Right atrium auricular region (tissue), 2 donors: ENCODE measurements at regions not wholly inside any gene's neighbourhood (a gene's known extent, or its start where the extent isn't known, plus 50 kb on each side); places are given as distances from the start of the nearest gene placed in this dataset.

Source experiments
- DNase-seq: peaks from one replicate; pipeline ENCODE4 v3.0.0-alpha.2; 2019; ENCODE audit warnings: low spot score
- H3K27ac ChIP-seq, 2 donors: fragments of 200-600 bp; sonication (generic); 1 replicate in 1 of 2; 2 replicates in 1 of 2; pipeline ENCODE4 v1.5.1; 2016 to 2019
- H3K27me3 ChIP-seq, 2 donors: fragments of 200-600 bp; sonication (generic); one replicate each; pipeline versions ENCODE4 v1.5.1 to v1.6.0; 2017 to 2019
- H3K36me3 ChIP-seq: fragments of 200-600 bp; sonication (generic); one replicate; pipeline ENCODE4 v1.5.1; 2016
- H3K4me1 ChIP-seq, 2 donors: fragments of 200-600 bp; sonication (generic); one replicate each; pipeline versions ENCODE4 v1.5.1 to v1.6.0; 2017 to 2019
- H3K4me3 ChIP-seq, 2 donors: fragments of 200-600 bp; sonication (generic); 1 replicate in 1 of 2; 2 replicates in 1 of 2; pipeline ENCODE4 v1.5.1; 2017 to 2019; ENCODE audit warnings: mild to moderate bottlenecking in 1 of 2, moderate library complexity in 1 of 2
- H3K9me3 ChIP-seq, 2 donors: fragments of 200-600 bp; sonication (generic); one replicate each; pipeline ENCODE4 v1.5.1; 2019
- TF ChIP-seq, protein P1 (sequence below), 2 donors: fragments of 200-600 bp; sonication (generic); IDR thresholded peaks; one replicate each; pipeline ENCODE4 v1.5.1; 2019; ENCODE audit warnings: antibody characterized with exemption in 2 of 2

DNA sequence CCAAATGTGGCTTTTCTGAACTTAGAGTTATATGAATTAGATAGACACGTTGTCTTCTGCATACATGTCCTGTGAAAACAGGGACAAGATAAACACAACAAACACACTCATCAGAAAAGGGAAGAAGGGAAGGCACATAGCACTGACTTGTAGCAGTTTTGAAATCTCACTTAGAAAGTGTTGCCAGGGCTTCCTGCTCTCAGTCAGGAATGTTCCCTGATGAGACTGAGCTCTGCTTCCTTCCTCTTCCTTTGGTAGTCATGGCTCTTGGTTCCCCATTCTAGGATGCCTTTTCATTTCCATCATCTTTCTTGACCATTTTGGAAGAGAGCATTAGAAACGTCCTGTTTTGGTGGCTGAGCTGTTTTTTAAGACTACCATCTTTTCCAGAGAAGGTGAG lies 233.8 kb upstream of the LYZL1 start:
- TF ChIP-seq, protein P1, sequence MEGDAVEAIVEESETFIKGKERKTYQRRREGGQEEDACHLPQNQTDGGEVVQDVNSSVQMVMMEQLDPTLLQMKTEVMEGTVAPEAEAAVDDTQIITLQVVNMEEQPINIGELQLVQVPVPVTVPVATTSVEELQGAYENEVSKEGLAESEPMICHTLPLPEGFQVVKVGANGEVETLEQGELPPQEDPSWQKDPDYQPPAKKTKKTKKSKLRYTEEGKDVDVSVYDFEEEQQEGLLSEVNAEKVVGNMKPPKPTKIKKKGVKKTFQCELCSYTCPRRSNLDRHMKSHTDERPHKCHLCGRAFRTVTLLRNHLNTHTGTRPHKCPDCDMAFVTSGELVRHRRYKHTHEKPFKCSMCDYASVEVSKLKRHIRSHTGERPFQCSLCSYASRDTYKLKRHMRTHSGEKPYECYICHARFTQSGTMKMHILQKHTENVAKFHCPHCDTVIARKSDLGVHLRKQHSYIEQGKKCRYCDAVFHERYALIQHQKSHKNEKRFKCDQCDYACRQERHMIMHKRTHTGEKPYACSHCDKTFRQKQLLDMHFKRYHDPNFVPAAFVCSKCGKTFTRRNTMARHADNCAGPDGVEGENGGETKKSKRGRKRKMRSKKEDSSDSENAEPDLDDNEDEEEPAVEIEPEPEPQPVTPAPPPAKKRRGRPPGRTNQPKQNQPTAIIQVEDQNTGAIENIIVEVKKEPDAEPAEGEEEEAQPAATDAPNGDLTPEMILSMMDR (IDR thresholded peaks at IDR 0.05) = no peak
- no peak overlapping the region for H3K27ac ChIP-seq
- DNase-seq = no peak
- peaks cover 0 to 10% of the 10 kb centered on the region in 2 donors for H3K4me1 ChIP-seq
- H3K9me3 ChIP-seq = no peaks in the 10 kb centered on the region
- H3K4me3 ChIP-seq = no peak overlapping the region
- no peaks in the 10 kb centered on the region for H3K36me3 ChIP-seq
- H3K27me3 ChIP-seq = no peaks in the 10 kb centered on the region

DNA sequence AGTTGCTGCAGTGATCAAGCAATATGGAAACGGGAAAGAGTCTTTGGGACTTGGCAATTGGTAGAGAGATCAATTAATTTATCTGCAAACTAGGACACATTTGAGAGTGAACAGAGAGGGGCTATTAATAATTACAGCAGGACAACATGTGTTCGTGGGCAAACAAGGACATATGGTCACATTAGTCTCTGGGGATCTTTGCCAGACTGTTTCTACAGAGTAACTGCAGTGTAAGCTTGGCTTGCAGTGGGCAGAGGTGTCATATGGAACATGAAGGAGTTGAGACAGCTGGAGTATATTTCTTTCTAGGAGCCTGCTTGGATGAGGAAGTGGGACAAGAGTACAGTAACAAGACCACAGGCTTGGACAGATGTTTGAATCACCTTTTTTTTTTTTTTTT lies 232.1 kb upstream of the LYZL1 start:
- H3K27me3 ChIP-seq = no peaks in the 10 kb centered on the region
- H3K27ac ChIP-seq = no peak overlapping the region
- H3K4me3 ChIP-seq = no peak overlapping the region
- H3K4me1 ChIP-seq = peaks cover 0 to 10% of the 10 kb centered on the region in 2 donors
- TF ChIP-seq, protein P1 (IDR thresholded peaks at IDR 0.05) = no peak
- H3K36me3 ChIP-seq = no peaks in the 10 kb centered on the region
- no peak for DNase-seq
- H3K9me3 ChIP-seq = no peaks in the 10 kb centered on the region

DNA sequence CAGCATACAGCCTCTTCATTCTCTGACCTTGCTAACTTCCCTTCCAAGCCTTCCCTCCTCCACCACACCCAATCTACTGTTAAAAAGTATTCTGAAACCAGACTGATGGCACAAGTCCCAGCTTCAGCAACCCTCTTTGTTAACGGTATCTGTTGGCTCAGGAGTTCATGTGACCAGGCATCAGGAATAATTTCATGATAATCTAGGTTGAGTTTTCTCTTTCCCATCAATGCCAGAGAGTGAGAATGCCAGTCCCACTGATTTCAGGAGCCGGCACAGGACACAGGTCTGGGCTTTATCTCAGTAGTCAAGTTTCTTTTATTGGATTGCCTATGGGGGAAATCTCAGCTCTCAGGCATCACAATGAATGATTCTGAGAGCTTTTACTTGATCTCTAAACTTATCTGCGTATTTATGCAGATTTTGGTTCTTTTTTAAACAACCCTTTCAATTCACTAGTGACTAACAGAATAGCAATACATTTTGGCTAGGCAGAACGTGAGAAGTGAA lies 231.0 kb upstream of the LYZL1 start:
- no peak overlapping the region for H3K4me3 ChIP-seq
- TF ChIP-seq, protein P1 (IDR thresholded peaks at IDR 0.05) = no peak
- H3K9me3 ChIP-seq = no peaks in the 10 kb centered on the region
- H3K27me3 ChIP-seq = no peaks in the 10 kb centered on the region
- DNase-seq = no peak
- no peaks in the 10 kb centered on the region for H3K36me3 ChIP-seq
- H3K27ac ChIP-seq = peak overlapping the region in 1 of 2 donors; percentile 59
- peaks cover 0 to 10% of the 10 kb centered on the region in 2 donors for H3K4me1 ChIP-seq

DNA sequence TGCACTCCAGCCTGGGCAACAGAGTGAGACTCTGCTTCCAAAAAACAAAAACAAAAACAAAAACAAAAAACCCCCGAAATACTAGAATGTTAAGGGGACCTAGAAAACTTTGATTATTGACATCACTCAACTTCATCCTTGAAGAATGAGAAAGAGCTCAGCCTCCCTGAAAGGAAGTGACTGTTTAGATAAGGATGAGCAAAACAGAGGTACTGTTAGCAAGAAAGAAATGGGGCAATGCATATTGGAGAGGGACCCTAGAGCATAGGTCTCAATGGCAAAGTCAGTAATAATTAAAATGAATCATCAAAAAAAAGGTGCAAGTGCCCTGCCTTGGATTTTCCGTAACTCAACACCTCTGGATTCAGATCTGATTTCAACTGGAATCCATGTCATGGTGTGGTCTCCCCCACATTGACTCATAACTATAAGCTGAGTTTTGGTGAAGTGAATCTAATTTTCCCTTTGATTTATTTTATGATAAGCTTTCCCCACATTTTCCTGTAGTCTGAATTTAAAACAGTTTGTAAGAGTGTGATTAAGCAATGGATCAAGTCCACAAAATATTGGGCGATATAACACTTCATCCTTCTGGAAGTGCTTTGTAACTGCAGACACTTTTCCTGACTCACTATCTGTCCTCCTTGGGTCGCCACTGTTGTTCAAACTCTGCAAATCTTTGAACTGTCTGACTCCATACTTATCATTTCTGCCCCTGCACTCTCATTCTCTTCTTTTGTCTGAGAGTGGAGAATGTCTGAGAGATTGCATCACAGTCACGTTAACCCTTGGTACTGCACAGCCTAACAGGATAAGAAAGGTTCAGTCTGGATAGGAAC lies 224.8 kb upstream of the LYZL1 start:
- Histone ChIP-seq H3K4me1 (no peaks in the 10 kb centered on the region), H3K9me3 (no peaks in the 10 kb centered on the region), H3K27ac (no peak overlapping the region), H3K27me3 (no peaks in the 10 kb centered on the region), H3K36me3 (no peaks in the 10 kb centered on the region), H3K4me3 (no peak overlapping the region)
- TF ChIP-seq, protein P1 (IDR thresholded peaks at IDR 0.05) = no peak
- DNase-seq = no peak

DNA sequence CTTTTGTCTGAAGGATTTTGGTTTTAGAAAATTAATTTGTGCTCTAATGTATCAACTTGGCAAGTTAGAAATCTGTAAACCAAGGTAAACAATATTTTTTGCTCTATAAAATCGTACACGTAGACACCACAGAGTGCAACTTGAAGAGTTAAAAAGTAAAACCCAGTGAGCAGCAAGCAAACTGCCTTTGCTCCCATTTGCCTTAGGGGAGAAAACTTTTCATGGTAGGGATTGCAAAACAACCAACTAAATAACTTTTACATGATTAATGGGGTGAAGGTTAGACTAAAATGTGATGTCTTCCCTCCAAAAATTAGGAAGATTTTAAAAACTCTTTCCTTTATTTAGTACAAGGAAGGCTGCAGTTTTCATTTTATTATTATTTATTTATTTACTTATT lies 224.2 kb upstream of the LYZL1 start:
- Histone ChIP-seq H3K4me1 (no peaks in the 10 kb centered on the region), H3K4me3 (no peak overlapping the region)

More for the DNA sequence above, 224.2 kb upstream of the LYZL1 start:
- TF ChIP-seq, protein P1 (IDR thresholded peaks at IDR 0.05) = no peak
- no peaks in the 10 kb centered on the region for H3K36me3 ChIP-seq
- H3K9me3 ChIP-seq = no peaks in the 10 kb centered on the region
- no peak for DNase-seq
- no peaks in the 10 kb centered on the region for H3K27me3 ChIP-seq
- H3K27ac ChIP-seq = no peak overlapping the region
